GM10248 (cell line): ENCODE measurements at regions not wholly inside any gene's neighbourhood (a gene's known extent, or its start where the extent isn't known, plus 50 kb on each side); places are given as distances from the start of the nearest gene placed in this dataset.

ENCODE experiments used
- CTCF ChIA-PET: fragments of 300-600 bp; sonication (Branson Sonifier 250); formaldehyde crosslinking; extraction: SDS; loops from one replicate; lab custom pipeline; 2021; ENCODE audit warnings: antibody characterized with exemption; lab: Yijun Ruan, JAX
- POLR2A ChIA-PET: fragments of 350-650 bp; sonication (Branson Sonifier 250); formaldehyde crosslinking; extraction: SDS; loops from one replicate; lab custom pipeline; 2020; ENCODE audit warnings: antibody characterized with exemption; lab: Yijun Ruan, JAX
- DNase-seq: peaks from one replicate; pipeline ENCODE4 v3.0.0; 2012; ENCODE audit errors: extremely low spot score
- CTCF ChIP-seq: IDR thresholded peaks from 2 replicates; pipeline ENCODE4 v1.5.1; 2012; ENCODE audit warnings: mild to moderate bottlenecking, low read depth; ENCODE audit errors: extremely low read depth, missing control alignments, control extremely low read depth

GRCh38 chr5:128800377-128800776, 164.9 kb upstream of the SLC27A6 start:
- DNase-seq, result no peak
- TF ChIP-seq CTCF, result no peak
- ChIA-PET CTCF (no interaction called here), POLR2A (no interaction called here)

- ChIA-PET POLR2A (no interaction called here), CTCF (no interaction called here)
- DNase-seq, result no peak
- TF ChIP-seq CTCF, result no peak
Observed at GRCh38 chr5:128813317-128814070, 151.8 kb upstream of the SLC27A6 start.

DNA sequence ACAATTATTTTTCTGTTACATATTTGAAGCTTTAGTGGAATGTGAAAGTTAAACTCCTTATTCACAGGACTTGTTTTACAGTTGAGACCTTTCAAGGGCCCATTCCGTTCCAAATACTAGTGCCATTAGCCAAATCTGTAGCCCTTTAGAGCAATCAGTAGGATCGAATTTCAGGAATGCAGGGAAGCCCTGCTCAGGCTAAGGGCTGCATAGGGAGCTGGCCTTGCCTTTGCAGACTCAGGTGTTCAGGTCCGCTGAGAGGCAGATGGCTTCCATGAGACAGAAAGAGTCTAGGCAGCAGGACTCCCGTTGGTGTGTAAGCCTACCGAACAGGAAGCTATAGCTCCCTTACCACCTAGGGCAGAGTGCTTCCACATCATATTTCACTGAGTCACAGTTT, 150.1 kb upstream of the SLC27A6 start:
- POLR2A ChIA-PET, result no interaction called here

GRCh38 chr5:128825826-128826225, 139.5 kb upstream of the SLC27A6 start:
- no peak for DNase-seq
- ChIA-PET CTCF (no interaction called here), POLR2A (no interaction called here)
- no peak for TF ChIP-seq CTCF

More for the DNA sequence above, 150.1 kb upstream of the SLC27A6 start:
- CTCF ChIA-PET, result no interaction called here
- no peak for DNase-seq
- TF ChIP-seq CTCF, result no peak

DNA sequence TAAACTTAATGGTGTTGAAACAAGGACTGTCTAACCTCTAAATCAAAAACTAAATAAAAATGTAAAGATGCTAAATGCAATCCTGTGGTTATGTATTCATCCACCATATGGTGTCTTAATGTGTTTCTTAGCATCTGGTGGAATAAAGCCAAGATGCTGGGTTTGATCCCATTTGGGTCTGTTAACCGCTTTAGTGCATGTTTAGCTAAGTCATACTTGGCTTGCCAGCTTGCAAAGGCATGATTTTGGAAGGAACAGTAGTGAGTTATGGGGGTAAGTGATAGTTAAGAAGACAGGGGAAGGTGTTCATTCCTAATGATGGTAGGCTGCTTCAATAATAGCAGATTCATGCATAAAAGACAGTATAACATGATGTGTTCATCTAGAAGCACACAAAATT, 139.0 kb upstream of the SLC27A6 start:
- ChIA-PET POLR2A (no interaction called here), CTCF (no interaction called here)
- TF ChIP-seq CTCF, result no peak
- DNase-seq, result no peak

DNA sequence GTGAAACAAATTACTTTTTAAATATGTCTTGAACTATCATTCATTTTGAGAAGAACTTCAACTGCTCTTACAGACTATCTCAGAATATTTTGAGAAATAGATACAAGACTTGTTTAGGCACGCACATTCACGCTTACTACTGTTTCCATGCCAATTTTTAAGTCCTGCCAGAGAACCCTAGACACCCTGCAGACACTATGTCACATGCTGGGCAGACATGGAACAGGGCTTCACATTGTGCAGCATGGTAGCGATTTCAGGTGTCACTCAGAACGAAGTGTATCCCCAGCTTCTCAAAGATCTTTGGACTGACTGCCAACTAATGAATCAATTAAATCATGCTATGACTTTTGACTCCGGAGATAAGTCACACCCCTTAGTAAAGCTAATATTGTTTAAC, 128.7 kb upstream of the SLC27A6 start:
- ChIA-PET CTCF (interaction anchor here (1.6 to 2.2 kb wide), 2 partner anchors 19 to 73 kb away, joined by 3 to 6 read pairs; no protein-coding TSS in a partner anchor), POLR2A (no interaction called here)
- no peak for TF ChIP-seq CTCF
- no peak for DNase-seq
